ENCODE measurements at regions not wholly inside any gene's neighbourhood (a gene's known extent, or its start where the extent isn't known, plus 50 kb on each side); places are given as distances from the start of the nearest gene placed in this dataset.
"Not testable (repeated sequence)": the region's sequence is repeated elsewhere in the genome, so short reads cannot be mapped to it uniquely, and the experiment has no call there.

DNA sequence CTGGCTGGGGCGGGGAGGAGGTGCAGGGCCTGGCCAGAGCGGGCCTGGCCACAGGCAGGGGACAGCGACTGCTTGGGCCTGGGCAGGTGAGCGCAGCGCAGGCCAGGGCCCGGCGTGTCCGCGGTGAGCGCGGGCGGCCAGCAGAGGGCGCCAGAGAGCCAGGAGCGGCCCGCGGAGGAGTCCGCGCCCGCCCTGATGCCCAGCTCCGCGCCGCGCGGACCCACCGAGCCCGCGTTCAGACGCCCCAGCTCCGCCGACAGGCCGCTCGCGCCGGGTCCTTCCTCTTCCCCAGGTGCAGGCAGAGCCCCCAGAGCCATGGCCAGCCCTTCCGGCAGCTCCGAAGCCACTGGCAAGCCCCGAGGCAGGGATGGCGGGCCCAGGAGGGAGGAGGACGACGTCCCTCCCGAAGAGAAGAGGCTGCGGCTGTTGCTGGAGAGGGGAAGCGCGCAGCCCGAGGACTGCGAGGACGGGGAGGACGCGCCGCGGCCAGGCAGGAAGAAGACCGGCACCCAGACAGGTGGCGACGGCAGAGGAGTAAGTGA, 171.1 kb upstream of the OSBPL11 start:
- H2AFZ ChIP-seq (ENCODE audit: low read length) = 0 out of 2 replicates have a peak overlapping the region, but pooled peaks have one; percentile 42
- not testable (repeated sequence) for H3K9ac ChIP-seq (ENCODE audit: low read length)

DNA sequence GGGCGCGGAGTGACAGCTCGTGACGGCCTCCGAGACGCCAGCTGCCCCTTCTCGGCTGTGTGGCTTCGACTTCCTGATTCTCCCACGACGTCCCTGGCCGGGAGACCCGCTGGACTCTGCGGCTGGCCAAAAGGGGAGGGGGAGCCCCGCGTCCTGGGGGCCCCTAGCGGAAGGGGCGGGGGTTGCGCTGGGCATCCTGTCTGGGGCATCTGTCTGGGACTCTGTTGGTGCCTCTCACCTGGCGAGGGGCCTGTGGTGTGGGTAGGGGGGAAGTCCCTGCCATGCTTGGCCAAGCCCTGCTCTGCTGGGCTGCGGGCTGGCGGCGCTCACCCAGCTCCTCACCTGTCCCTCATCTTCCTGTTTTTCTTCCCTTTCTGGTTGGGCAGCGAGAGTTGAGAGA, 171.6 kb upstream of the OSBPL11 start:
- H3K27ac ChIP-seq (ENCODE audit: low read length); ATAC-seq; H3K9me2 ChIP-seq (replicated peaks; ENCODE audit: low read length); H3K27me3 ChIP-seq (ENCODE audit: low read length); DNase-seq; BruUV-seq (replicated peaks); H4K20me1 ChIP-seq (ENCODE audit: low read length); H3K9me3 ChIP-seq (ENCODE audit: low read length); H3F3A ChIP-seq (ENCODE audit: low read length, unreplicated experiment); H3K4me1 ChIP-seq (ENCODE audit: insufficient read depth, low read length); intact Hi-C loops (cut with micrococcal nuclease); H3K4me2 ChIP-seq (ENCODE audit: low read length); H3K79me2 ChIP-seq (ENCODE audit: low read length); H3K36me3 ChIP-seq (ENCODE audit: low read depth, low read length); CTCF ChIA-PET; H3K9ac ChIP-seq (ENCODE audit: low read length); H2AFZ ChIP-seq (ENCODE audit: low read length); H3K4me3 ChIP-seq (ENCODE audit: low read length): not testable (repeated sequence)
- POLR2A ChIA-PET (ENCODE audit: unreplicated experiment) = interaction anchor here (0.6 kb wide), 1 partner anchor 82 kb away, joined by 3 read pairs; no protein-coding TSS in a partner anchor

More for the DNA sequence above, 171.1 kb upstream of the OSBPL11 start:
- H3K9me2 ChIP-seq (replicated peaks; ENCODE audit: low read length); H3K4me1 ChIP-seq (ENCODE audit: insufficient read depth, low read length); BruUV-seq (replicated peaks); H3F3A ChIP-seq (ENCODE audit: low read length, unreplicated experiment); CTCF ChIA-PET; H3K36me3 ChIP-seq (ENCODE audit: low read depth, low read length); H3K27me3 ChIP-seq (ENCODE audit: low read length); H3K9me3 ChIP-seq (ENCODE audit: low read length); ATAC-seq; H4K20me1 ChIP-seq (ENCODE audit: low read length); H3K79me2 ChIP-seq (ENCODE audit: low read length); intact Hi-C loops (cut with micrococcal nuclease); H3K27ac ChIP-seq (ENCODE audit: low read length): not testable (repeated sequence)
- POLR2A ChIA-PET (ENCODE audit: unreplicated experiment) = interaction anchor here (0.6 kb wide), 1 partner anchor 82 kb away, joined by 3 read pairs; no protein-coding TSS in a partner anchor
- peak; percentile 52 for DNase-seq
- TF ChIP-seq, protein P1, sequence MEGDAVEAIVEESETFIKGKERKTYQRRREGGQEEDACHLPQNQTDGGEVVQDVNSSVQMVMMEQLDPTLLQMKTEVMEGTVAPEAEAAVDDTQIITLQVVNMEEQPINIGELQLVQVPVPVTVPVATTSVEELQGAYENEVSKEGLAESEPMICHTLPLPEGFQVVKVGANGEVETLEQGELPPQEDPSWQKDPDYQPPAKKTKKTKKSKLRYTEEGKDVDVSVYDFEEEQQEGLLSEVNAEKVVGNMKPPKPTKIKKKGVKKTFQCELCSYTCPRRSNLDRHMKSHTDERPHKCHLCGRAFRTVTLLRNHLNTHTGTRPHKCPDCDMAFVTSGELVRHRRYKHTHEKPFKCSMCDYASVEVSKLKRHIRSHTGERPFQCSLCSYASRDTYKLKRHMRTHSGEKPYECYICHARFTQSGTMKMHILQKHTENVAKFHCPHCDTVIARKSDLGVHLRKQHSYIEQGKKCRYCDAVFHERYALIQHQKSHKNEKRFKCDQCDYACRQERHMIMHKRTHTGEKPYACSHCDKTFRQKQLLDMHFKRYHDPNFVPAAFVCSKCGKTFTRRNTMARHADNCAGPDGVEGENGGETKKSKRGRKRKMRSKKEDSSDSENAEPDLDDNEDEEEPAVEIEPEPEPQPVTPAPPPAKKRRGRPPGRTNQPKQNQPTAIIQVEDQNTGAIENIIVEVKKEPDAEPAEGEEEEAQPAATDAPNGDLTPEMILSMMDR (conservative IDR thresholded peaks at IDR 0.05; ENCODE audit: low read depth, low read length) = peak; percentile 19; the same call in 1 of the 2 replicates
- Histone ChIP-seq H3K4me2 (ENCODE audit: low read length) (peak overlapping the region; percentile 72), H3K4me3 (ENCODE audit: low read length) (peak overlapping the region; percentile 53; the same call in 1 of the 2 replicates)

DNA sequence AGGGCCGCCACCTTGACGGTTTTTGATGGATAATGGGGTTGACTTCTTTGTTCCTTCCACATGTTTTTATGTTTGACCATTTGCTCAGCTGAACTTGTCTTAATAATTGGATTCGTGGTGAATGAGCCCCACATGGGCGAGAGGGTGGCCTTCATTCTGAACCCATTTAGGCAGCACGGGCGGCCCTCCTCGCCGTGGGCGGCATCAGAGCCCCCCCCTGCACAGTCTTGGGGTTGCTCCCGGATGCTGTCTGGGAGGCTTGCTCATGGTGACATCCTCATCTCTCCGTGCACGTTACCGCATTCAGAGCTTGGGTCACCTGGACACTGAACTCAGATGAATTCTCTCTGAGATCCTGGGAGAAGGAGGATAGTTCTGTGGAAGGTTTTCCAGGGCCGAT, 172.3 kb upstream of the OSBPL11 start:
- POLR2A ChIA-PET (ENCODE audit: unreplicated experiment) = no interaction called here
- no TSS peak for BruUV-seq (replicated peaks)
- H4K20me1 ChIP-seq (ENCODE audit: low read length) = no peaks in the 10 kb centered on the region
- no peak overlapping the region for H3K27ac ChIP-seq (ENCODE audit: low read length)
- CTCF ChIA-PET = no interaction called here
- H3K4me2 ChIP-seq (ENCODE audit: low read length) = no peak overlapping the region
- no peak for ATAC-seq
- H3K9me2 ChIP-seq (replicated peaks; ENCODE audit: low read length) = no peaks in the 10 kb centered on the region
- H3K9me3 ChIP-seq (ENCODE audit: low read length) = no peaks in the 10 kb centered on the region
- TF ChIP-seq EZH2phosphoT487 (IDR thresholded peaks at IDR 0.05; ENCODE audit: borderline replicate concordance, low read length) = no peak
- H3K36me3 ChIP-seq (ENCODE audit: low read depth, low read length) = no peaks in the 10 kb centered on the region
- no peak for DNase-seq
- no peaks in the 10 kb centered on the region for H3F3A ChIP-seq (ENCODE audit: low read length, unreplicated experiment)
- no peaks in the 10 kb centered on the region for H3K27me3 ChIP-seq (ENCODE audit: low read length)
- no peak overlapping the region for H2AFZ ChIP-seq (ENCODE audit: low read length)
- intact Hi-C loops (cut with micrococcal nuclease) = no loop called here
- no peaks in the 10 kb centered on the region for H3K4me1 ChIP-seq (ENCODE audit: insufficient read depth, low read length)
- H3K4me3 ChIP-seq (ENCODE audit: low read length) = no peak overlapping the region
- no peaks in the 10 kb centered on the region for H3K79me2 ChIP-seq (ENCODE audit: low read length)
- H3K9ac ChIP-seq (ENCODE audit: low read length) = no peak overlapping the region

DNA sequence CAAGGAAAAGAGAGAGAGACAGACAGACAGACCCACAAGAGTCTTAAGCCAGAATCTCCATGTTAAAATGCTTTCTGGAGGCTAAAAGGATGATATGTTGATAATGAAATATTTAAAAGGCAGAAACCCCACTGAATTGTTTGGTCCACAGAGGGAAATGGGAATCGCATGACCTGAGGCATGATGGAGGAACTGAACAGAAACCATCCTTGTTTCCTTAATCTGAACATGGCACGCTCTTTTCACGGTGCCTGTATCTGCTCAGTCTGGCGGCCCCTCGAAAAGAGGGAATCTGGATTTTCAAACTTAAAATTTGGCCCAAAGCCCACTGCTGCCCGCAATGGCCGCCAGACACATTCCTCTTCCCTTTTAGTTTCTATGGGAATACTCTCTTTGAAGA, 173.5 kb upstream of the OSBPL11 start:
- intact Hi-C loops (cut with micrococcal nuclease); H3F3A ChIP-seq (ENCODE audit: low read length, unreplicated experiment); POLR2A ChIA-PET (ENCODE audit: unreplicated experiment); CTCF ChIA-PET; H2AFZ ChIP-seq (ENCODE audit: low read length); H3K36me3 ChIP-seq (ENCODE audit: low read depth, low read length); H3K27ac ChIP-seq (ENCODE audit: low read length); H3K9ac ChIP-seq (ENCODE audit: low read length); H3K9me2 ChIP-seq (replicated peaks; ENCODE audit: low read length); H3K4me1 ChIP-seq (ENCODE audit: insufficient read depth, low read length); H3K9me3 ChIP-seq (ENCODE audit: low read length); H3K4me3 ChIP-seq (ENCODE audit: low read length); BruUV-seq (replicated peaks); DNase-seq; ATAC-seq; H4K20me1 ChIP-seq (ENCODE audit: low read length); H3K27me3 ChIP-seq (ENCODE audit: low read length); H3K4me2 ChIP-seq (ENCODE audit: low read length); H3K79me2 ChIP-seq (ENCODE audit: low read length): not testable (repeated sequence)

DNA sequence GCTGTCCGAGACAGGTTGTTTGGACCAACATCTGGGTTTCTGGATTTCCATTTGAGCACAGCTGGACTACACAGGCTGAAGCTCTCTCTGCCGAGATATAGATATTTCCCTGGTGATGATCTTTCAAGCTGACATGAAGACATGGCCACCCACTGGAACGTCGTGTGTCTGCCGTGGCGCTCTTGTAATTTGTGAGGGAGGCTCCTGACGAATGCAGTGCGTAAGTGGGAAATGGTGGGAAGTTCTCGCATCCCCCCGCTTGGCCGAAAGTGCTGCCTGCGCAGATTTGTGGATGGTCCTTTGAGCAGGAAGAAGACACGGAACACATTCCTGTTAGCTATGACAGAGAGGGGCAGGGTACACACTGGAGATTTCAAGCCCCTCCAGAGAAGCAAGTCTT, 176.2 kb upstream of the OSBPL11 start:
- H3F3A ChIP-seq (ENCODE audit: low read length, unreplicated experiment); H3K4me1 ChIP-seq (ENCODE audit: insufficient read depth, low read length); POLR2A ChIA-PET (ENCODE audit: unreplicated experiment); H3K4me3 ChIP-seq (ENCODE audit: low read length); H3K27ac ChIP-seq (ENCODE audit: low read length); H4K20me1 ChIP-seq (ENCODE audit: low read length); H3K27me3 ChIP-seq (ENCODE audit: low read length); BruUV-seq (replicated peaks); H3K9ac ChIP-seq (ENCODE audit: low read length); H3K36me3 ChIP-seq (ENCODE audit: low read depth, low read length); H2AFZ ChIP-seq (ENCODE audit: low read length); H3K9me3 ChIP-seq (ENCODE audit: low read length); H3K4me2 ChIP-seq (ENCODE audit: low read length); intact Hi-C loops (cut with micrococcal nuclease); ATAC-seq; DNase-seq; H3K9me2 ChIP-seq (replicated peaks; ENCODE audit: low read length); CTCF ChIA-PET; H3K79me2 ChIP-seq (ENCODE audit: low read length): not testable (repeated sequence)

DNA sequence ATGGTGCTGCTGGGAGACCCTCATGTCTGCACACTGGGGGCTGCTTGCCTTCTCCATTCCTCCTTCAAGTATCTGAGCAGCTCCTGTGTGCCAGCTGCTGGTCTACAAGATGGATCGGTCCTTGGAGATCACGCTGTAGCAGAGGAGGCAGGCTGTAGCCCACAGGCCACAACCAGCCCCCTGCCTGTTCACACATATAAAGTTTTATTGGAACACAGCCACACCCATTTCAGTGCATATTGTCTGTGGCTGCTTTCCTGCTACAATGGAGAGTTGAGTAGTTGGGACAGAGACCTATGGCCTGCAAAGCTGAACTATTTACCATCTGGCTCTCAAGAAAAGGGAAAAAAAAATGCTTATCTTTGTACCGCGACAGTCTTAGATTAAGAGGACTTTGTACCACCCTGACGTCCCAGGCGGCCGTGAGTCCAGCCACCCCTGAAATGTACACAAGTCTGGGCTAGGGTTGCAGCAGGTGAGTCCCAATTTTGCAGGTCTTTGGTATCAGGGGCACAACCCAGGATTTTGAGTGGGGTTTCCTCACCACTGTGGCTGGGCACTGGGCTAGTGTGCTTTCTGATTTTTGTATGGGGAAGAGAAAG, 179.2 kb upstream of the OSBPL11 start:
- CTCF ChIA-PET; H2AFZ ChIP-seq (ENCODE audit: low read length); H3F3A ChIP-seq (ENCODE audit: low read length, unreplicated experiment); H3K4me1 ChIP-seq (ENCODE audit: insufficient read depth, low read length); POLR2A ChIA-PET (ENCODE audit: unreplicated experiment); H3K9ac ChIP-seq (ENCODE audit: low read length); H3K9me2 ChIP-seq (replicated peaks; ENCODE audit: low read length); H3K79me2 ChIP-seq (ENCODE audit: low read length); H3K4me3 ChIP-seq (ENCODE audit: low read length); DNase-seq; H3K27ac ChIP-seq (ENCODE audit: low read length); intact Hi-C loops (cut with micrococcal nuclease); ATAC-seq; H3K27me3 ChIP-seq (ENCODE audit: low read length); H3K4me2 ChIP-seq (ENCODE audit: low read length); H3K36me3 ChIP-seq (ENCODE audit: low read depth, low read length); H3K9me3 ChIP-seq (ENCODE audit: low read length); H4K20me1 ChIP-seq (ENCODE audit: low read length); BruUV-seq (replicated peaks): not testable (repeated sequence)
